DND-41 (cell line): ENCODE measurements at regions not wholly inside any gene's neighbourhood (a gene's known extent, or its start where the extent isn't known, plus 50 kb on each side); places are given as distances from the start of the nearest gene placed in this dataset.

ENCODE experiments used
- ATAC-seq: fragments of 200-7000 bp; cut with Tn5 transposase; 3 replicates; pipeline ENCODE4 v1.9.1; 2021; ENCODE audit warnings: low read depth; ENCODE audit not compliant: insufficient read depth
- DNase-seq: peaks from one replicate; pipeline ENCODE4 v3.0.0-alpha.2; 2020
- H2AFZ ChIP-seq: 2 replicates; pipeline ENCODE4 v1.6.0; 2012; ENCODE audit warnings: low read depth, low read length
- H3K27ac ChIP-seq: 2 replicates; pipeline ENCODE4 v1.5.1; 2012; ENCODE audit warnings: low read length, inconsistent platforms
- H3K27me3 ChIP-seq: fragments of 200-600 bp; sonication (generic); 2 replicates; pipeline ENCODE4 v1.6.0; 2012; ENCODE audit warnings: low read length, mild to moderate bottlenecking, inconsistent platforms; ENCODE audit not compliant: insufficient read depth, poor library complexity
- H3K36me3 ChIP-seq: 2 replicates; pipeline ENCODE4 v1.5.1; 2012; ENCODE audit warnings: low read length, inconsistent platforms; ENCODE audit not compliant: insufficient read depth
- H3K4me1 ChIP-seq: 2 replicates; pipeline ENCODE4 v1.5.1; 2012; ENCODE audit warnings: mild to moderate bottlenecking, low read length; ENCODE audit not compliant: insufficient read depth
- H3K4me2 ChIP-seq: 2 replicates; pipeline ENCODE4 v1.6.0; 2012; ENCODE audit warnings: mild to moderate bottlenecking, moderate library complexity, low read length, inconsistent platforms; ENCODE audit not compliant: insufficient read depth
- H3K4me3 ChIP-seq, 2 experiments: fragments of 200-600 bp in 1 of 2; shearing (Covaris generic) in 1 of 2; 2 replicates each; pipeline ENCODE4 v1.5.1; 2012 to 2016; ENCODE audit warnings: inconsistent platforms in 2 of 2, low read length in 2 of 2, mild to moderate bottlenecking in 2 of 2, low read depth in 1 of 2, moderate library complexity in 1 of 2
- H3K79me2 ChIP-seq: 2 replicates; pipeline ENCODE4 v1.6.0; 2012; ENCODE audit warnings: low read length, inconsistent platforms; ENCODE audit not compliant: insufficient read depth
- H3K9ac ChIP-seq: 2 replicates; pipeline ENCODE4 v1.6.0; 2012; ENCODE audit warnings: low read depth, mild to moderate bottlenecking, inconsistent platforms, low read length, moderate library complexity
- H3K9me3 ChIP-seq: 2 replicates; pipeline ENCODE4 v1.5.1; 2012; ENCODE audit warnings: low read length, moderate library complexity, mild to moderate bottlenecking, inconsistent platforms; ENCODE audit not compliant: insufficient read depth, severe bottlenecking
- H4K20me1 ChIP-seq: 2 replicates; pipeline ENCODE4 v1.6.0; 2012; ENCODE audit warnings: low read length; ENCODE audit not compliant: insufficient read depth
- EZH2 ChIP-seq: IDR thresholded peaks from 3 replicates; pipeline ENCODE4 v1.6.1; 2012; ENCODE audit warnings: borderline replicate concordance, low read depth, mild to moderate bottlenecking, moderate library complexity, low read length, inconsistent platforms; ENCODE audit not compliant: severe bottlenecking
- TF ChIP-seq, protein P1 (sequence below): IDR thresholded peaks from 2 replicates; pipeline ENCODE4 v1.5.1; 2012; ENCODE audit warnings: borderline replicate concordance, low read length, moderate library complexity, mild to moderate bottlenecking; ENCODE audit not compliant: poor library complexity, severe bottlenecking; ENCODE audit errors: extremely low read depth

DNA sequence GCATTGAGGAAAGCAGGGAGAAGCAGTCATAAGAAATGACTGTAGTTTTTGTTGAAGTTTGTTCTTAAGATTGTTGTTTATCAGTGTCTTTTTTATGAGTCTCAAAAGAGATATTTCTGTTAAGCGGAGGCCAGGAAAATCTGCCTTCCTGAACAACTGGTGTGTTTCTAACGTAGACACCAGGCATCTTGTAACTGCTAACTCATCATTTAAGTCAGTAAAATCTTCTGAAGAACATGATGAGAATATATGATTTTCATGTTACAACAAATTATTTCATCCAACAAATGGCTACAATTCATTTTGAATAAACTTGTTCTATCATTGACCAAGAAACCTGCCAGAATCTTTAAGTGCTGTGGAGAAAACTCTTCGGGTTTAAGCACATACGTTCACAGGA lies 84.0 kb downstream of the RPS12 start:
- no peak overlapping the region for H3K27ac ChIP-seq
- no peak overlapping the region for H2AFZ ChIP-seq
- ATAC-seq = no peak
- H4K20me1 ChIP-seq = no peaks in the 10 kb centered on the region
- no peaks in the 10 kb centered on the region for H3K79me2 ChIP-seq
- no peaks in the 10 kb centered on the region for H3K9me3 ChIP-seq
- TF ChIP-seq, protein P1, sequence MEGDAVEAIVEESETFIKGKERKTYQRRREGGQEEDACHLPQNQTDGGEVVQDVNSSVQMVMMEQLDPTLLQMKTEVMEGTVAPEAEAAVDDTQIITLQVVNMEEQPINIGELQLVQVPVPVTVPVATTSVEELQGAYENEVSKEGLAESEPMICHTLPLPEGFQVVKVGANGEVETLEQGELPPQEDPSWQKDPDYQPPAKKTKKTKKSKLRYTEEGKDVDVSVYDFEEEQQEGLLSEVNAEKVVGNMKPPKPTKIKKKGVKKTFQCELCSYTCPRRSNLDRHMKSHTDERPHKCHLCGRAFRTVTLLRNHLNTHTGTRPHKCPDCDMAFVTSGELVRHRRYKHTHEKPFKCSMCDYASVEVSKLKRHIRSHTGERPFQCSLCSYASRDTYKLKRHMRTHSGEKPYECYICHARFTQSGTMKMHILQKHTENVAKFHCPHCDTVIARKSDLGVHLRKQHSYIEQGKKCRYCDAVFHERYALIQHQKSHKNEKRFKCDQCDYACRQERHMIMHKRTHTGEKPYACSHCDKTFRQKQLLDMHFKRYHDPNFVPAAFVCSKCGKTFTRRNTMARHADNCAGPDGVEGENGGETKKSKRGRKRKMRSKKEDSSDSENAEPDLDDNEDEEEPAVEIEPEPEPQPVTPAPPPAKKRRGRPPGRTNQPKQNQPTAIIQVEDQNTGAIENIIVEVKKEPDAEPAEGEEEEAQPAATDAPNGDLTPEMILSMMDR = no peak
- TF ChIP-seq EZH2 = no peak
- no peaks in the 10 kb centered on the region for H3K36me3 ChIP-seq
- H3K4me1 ChIP-seq = no peaks in the 10 kb centered on the region
- H3K27me3 ChIP-seq = no peaks in the 10 kb centered on the region
- no peak overlapping the region for H3K4me3 ChIP-seq
- H3K9ac ChIP-seq = no peak overlapping the region
- no peak overlapping the region for H3K4me2 ChIP-seq
- no peak for DNase-seq

DNA sequence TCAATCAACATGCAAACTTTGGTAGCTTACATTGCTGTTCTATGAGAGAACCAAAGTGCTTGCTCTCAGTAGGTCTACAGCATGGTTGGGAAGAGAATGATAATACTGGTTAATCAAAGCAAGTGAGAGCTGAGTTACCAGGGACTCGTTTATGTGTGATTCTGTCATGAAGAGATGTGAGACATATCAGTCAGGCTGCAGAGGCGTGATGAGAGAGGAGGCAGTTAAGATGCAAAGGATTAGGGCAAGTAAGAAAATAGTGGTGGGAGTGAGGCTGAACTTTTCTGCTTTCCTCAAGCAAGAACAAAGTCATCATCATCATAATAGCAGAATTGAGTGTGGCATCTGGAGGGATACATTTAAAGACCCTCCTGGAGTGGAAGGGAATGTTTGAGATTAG lies 86.5 kb downstream of the RPS12 start:
- Histone ChIP-seq H3K27me3 (no peaks in the 10 kb centered on the region), H4K20me1 (no peaks in the 10 kb centered on the region), H3K4me3 (no peak overlapping the region), H3K79me2 (no peaks in the 10 kb centered on the region), H3K27ac (no peak overlapping the region), H3K9ac (no peak overlapping the region), H3K4me2 (no peak overlapping the region), H3K4me1 (no peaks in the 10 kb centered on the region), H3K36me3 (no peaks in the 10 kb centered on the region), H3K9me3 (no peaks in the 10 kb centered on the region), H2AFZ (no peak overlapping the region)
- TF ChIP-seq, protein P1 = no peak
- DNase-seq = no peak
- ATAC-seq = no peak

DNA sequence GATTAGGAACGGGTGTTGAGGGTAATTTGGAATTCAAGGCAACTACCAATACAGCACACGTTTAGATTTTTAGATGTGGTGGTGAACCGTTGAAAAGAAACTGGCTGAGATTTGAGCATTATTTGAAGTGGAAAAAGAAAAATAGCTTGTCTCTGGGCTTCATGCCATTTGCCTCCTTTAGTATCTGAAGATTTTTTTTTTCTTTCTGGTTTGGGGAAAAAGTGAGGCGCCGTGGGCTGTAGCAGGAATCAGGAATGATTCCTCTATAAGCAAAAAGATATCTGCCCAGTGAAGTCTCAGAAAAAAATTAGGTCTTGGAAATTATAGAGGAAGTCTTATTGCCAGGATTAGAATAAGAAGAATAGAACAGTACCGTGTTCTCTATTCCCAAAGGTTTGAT lies 88.5 kb downstream of the RPS12 start:
- Histone ChIP-seq H3K27me3 (no peaks in the 10 kb centered on the region), H3K4me3 (no peak overlapping the region), H3K4me2 (no peak overlapping the region), H3K9me3 (no peaks in the 10 kb centered on the region), H3K9ac (no peak overlapping the region), H3K27ac (no peak overlapping the region), H2AFZ (no peak overlapping the region), H4K20me1 (no peaks in the 10 kb centered on the region), H3K79me2 (no peaks in the 10 kb centered on the region), H3K36me3 (no peaks in the 10 kb centered on the region), H3K4me1 (no peaks in the 10 kb centered on the region)
- ATAC-seq = no peak
- TF ChIP-seq, protein P1 = no peak
- no peak for TF ChIP-seq EZH2
- no peak for DNase-seq

DNA sequence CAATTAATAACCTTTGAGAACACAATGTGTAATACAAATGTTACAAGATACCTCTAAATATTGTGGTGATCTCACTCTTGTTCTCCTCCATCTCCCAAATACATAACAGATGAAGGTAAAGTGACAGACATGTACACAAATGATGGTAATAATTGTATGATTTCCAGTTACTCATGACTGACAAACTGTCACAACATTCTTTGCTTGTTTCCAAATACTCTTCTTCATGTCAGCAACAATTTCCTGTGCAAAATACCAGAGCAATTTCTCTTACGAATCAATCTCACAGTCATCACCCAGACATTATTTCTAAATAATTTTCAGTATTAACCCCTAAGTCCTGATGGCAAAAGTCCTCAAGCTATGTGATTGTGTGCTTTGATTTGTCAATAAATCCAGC lies 92.9 kb downstream of the RPS12 start:
- ATAC-seq (no peak), DNase-seq (no peak)
- Histone ChIP-seq H3K4me2 (no peak overlapping the region), H3K79me2 (no peaks in the 10 kb centered on the region), H3K4me3 (no peak overlapping the region), H3K4me1 (no peaks in the 10 kb centered on the region), H3K9ac (no peak overlapping the region), H2AFZ (no peak overlapping the region), H3K27me3 (no peaks in the 10 kb centered on the region), H4K20me1 (no peaks in the 10 kb centered on the region), H3K36me3 (no peaks in the 10 kb centered on the region), H3K27ac (no peak overlapping the region), H3K9me3 (no peaks in the 10 kb centered on the region)
- TF ChIP-seq EZH2 = no peak
- TF ChIP-seq, protein P1 = no peak
